Gastrocnemius medialis (tissue), 4 donors: ENCODE measurements at regions not wholly inside any gene's neighbourhood (a gene's known extent, or its start where the extent isn't known, plus 50 kb on each side); places are given as distances from the start of the nearest gene placed in this dataset.

ENCODE experiments used
- POLR2A ChIP-seq, 2 donors: fragments of 450-650 bp; IDR thresholded peaks; one replicate each; pipeline ENCODE4 v1.6.1; 2017; ENCODE audit warnings: antibody characterized with exemption in 2 of 2, mild to moderate bottlenecking in 2 of 2, moderate library complexity in 2 of 2
- TF ChIP-seq, protein P1 (sequence below), 5 experiments: fragments of 450-650 bp in 3 of 5; fragments of 200-600 bp in 2 of 5; sonication (generic) in 2 of 5; IDR thresholded peaks in 4 of 5; conservative IDR thresholded peaks in 1 of 5; 1 replicate in 4 of 5; 2 replicates in 1 of 5; pipeline ENCODE4 v1.5.1; 2016 to 2019; ENCODE audit warnings: antibody characterized with exemption in 5 of 5, mild to moderate bottlenecking in 3 of 5, moderate library complexity in 3 of 5

DNA sequence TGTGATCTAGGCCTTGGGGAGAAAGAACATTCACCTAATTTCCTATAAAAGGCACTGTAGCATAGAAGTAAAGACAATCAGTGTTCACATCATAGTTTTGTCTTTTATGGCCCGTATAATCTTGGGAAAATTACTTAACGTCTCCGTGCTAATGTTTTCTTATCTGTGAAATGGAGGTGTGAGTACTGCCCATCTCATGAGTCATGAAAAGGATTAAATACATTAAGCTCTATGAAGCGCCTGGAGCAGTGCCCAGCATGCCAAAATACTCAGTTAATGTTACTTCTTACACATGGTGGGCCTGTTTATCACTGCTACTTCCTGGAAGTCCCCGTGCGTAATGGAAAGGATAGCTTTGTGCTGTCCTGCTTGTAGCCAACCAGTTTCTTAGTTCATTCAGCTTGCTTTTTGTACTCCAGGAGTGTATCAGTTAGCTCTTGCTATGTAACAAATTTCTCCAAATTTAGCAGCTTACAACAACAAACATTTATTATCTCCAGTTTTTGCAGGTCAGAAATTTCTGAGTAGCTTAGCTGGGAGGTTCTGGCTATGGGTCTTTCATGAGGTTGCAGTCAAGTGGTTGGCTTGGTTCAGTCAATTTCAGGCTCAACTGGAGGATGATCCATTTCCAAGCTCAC is 103.6 kb upstream of the BMP2 start:
- TF ChIP-seq, protein P1, sequence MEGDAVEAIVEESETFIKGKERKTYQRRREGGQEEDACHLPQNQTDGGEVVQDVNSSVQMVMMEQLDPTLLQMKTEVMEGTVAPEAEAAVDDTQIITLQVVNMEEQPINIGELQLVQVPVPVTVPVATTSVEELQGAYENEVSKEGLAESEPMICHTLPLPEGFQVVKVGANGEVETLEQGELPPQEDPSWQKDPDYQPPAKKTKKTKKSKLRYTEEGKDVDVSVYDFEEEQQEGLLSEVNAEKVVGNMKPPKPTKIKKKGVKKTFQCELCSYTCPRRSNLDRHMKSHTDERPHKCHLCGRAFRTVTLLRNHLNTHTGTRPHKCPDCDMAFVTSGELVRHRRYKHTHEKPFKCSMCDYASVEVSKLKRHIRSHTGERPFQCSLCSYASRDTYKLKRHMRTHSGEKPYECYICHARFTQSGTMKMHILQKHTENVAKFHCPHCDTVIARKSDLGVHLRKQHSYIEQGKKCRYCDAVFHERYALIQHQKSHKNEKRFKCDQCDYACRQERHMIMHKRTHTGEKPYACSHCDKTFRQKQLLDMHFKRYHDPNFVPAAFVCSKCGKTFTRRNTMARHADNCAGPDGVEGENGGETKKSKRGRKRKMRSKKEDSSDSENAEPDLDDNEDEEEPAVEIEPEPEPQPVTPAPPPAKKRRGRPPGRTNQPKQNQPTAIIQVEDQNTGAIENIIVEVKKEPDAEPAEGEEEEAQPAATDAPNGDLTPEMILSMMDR (IDR thresholded peaks at IDR 0.05 in 4 of 5, conservative IDR thresholded peaks at IDR 0.05 in 1 of 5), result no peak
- no peak for TF ChIP-seq POLR2A (IDR thresholded peaks at IDR 0.05)
